Upper lobe of left lung (tissue), 6 donors: ENCODE measurements at regions not wholly inside any gene's neighbourhood (a gene's known extent, or its start where the extent isn't known, plus 50 kb on each side); places are given as distances from the start of the nearest gene placed in this dataset.
"Not testable (repeated sequence)": the region's sequence is repeated elsewhere in the genome, so short reads cannot be mapped to it uniquely, and the experiment has no call there.

ENCODE experiments used
- ATAC-seq, 2 donors: fragments of 200-7000 bp; cut with Tn5 transposase; one replicate each; pipeline ENCODE4 v1.9.1; 2022; ENCODE audit warnings: mild to moderate bottlenecking in 2 of 2, moderate library complexity in 2 of 2; ENCODE audit not compliant: low FRiP score in 2 of 2
- DNase-seq, 2 donors: peaks; one replicate each; pipeline ENCODE4 v3.0.0-alpha.2; 2019 to 2020
- H3K27ac ChIP-seq, 4 donors: fragments of 200-600 bp; sonication (generic); one replicate each; pipeline ENCODE4 v1.5.1; 2016 to 2019
- H3K27me3 ChIP-seq, 4 donors: fragments of 200-600 bp; sonication (generic); one replicate each; pipeline ENCODE4 v1.5.1; 2017 to 2019
- H3K36me3 ChIP-seq, 4 donors: fragments of 200-600 bp; sonication (generic); one replicate each; pipeline ENCODE4 v1.5.1; 2016 to 2019
- H3K4me1 ChIP-seq, 4 donors: fragments of 200-600 bp; sonication (generic); one replicate each; pipeline ENCODE4 v1.5.1; 2018 to 2019
- H3K4me3 ChIP-seq, 4 donors: fragments of 200-600 bp; sonication (generic); one replicate each; pipeline ENCODE4 v1.5.1; 2017 to 2019; ENCODE audit warnings: mild to moderate bottlenecking in 2 of 4, moderate library complexity in 1 of 4
- H3K9me3 ChIP-seq, 4 donors: fragments of 200-600 bp; sonication (generic); one replicate each; pipeline ENCODE4 v1.5.1; 2018 to 2019
- WGBS, 2 donors: methylation state at CpG; one replicate each; pipeline ENCODE4 v1.1.5; 2017 to 2018; 5-methylcytosine and 5-hydroxymethylcytosine counted together
- donor health status: DM: no; HTN: no; CAD: no; lungs with moderate emphysema.
- donor health status: DM: no; HTN: yes; CAD: no; lungs with severe emphysema.

DNA sequence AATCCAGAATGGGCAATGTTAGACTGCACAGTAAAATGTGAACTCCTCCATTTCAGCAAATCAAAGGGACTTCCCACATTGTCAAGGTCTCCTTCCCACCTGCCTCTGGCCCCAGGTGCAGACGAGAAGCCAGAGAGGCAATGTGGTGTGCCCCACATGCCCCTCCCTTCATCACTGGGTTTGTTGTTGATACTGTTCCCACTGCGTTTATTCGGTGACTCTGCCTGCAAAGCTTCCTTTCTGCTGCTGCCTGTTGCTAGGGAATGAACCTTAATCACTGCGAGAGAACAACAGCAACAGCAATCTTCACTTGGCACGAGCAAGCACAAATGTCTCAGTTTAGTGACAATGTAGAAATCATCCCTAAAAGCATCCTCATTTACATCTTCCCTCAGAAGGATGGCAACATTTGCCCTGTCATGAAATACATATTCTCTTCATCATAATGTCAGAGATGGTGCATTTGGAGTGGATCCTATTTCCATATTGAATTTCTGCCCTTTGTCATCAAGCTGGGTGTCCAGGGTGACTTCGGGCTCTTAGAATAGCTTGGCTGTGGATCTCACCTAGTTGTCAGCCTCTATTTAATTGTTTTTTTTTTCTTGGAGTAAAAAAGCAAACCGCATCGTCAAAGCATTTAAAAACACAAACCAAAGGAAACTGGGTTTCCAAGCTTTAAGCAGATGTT lies 322.2 kb downstream of the BCL2L11 start:
- H3K4me3 ChIP-seq, H3K9me3 ChIP-seq, H3K36me3 ChIP-seq, H3K27ac ChIP-seq, DNase-seq, H3K4me1 ChIP-seq, H3K27me3 ChIP-seq: not testable (repeated sequence)
- WGBS, 2 donors: 58% methylated on average over 4 of the region's 8 CpGs; no CpG with 5 or more reads in 1 of the 2 donors
- ATAC-seq: peak; percentile 26 to 36

DNA sequence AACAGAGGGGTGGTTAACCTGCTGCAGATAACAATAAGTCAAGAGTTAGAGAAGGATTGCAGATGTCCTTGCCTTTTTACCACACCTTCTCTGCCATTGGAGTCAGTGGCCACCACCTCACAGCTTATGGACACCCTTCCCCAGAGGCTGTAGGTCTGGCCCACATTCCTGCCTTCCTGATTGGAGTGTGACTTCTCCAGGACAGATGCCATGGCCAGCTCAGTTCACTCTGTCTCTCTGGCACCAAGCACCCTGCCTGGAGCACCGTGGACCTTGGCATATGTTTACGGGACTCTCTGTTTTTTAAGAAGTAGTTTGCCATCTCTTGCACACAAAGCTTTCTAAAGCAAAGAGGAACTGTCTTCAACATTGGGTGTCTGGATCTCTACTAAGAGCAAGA lies 323.8 kb downstream of the BCL2L11 start:
- not testable (repeated sequence) for DNase-seq, ATAC-seq
- no CpG with 5 or more reads among the region's 2 CpGs for WGBS, 2 donors

DNA sequence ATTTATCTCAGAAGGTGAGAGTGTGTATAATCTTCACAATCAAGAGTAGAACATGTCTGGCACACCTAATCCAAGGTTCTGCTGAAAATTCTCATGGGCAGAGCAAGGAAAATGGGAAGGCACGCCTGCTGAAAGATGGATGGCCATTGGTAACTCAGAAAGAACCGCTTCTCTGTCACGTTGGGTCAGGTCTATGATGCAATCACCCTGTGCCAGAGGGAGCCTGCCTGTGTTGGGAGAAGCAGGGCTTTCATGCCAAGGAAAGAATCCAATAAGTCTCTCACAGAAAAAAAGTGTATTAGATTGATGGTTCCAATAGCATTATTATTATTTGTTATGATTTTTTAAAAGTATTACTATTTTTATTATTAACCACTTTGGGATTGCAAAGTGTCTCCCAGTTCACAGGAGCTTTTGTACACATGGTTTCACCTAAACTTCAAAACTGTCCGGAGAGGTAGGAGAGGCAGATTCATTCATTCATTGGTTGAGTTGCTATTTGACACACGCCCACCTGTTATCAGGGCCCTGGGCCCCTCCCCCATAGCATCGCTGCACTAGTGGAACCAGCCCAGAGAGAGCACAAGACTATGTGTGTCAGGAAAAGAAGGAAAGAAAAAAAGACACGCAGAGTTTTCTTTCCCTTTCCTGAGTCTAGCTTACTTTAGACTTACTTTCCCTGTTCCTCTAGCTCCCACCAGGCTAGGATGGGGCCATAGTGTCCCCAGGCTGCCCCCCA lies 324.6 kb downstream of the BCL2L11 start:
- no CpG with 5 or more reads among the region's 7 CpGs for WGBS, 2 donors
- not testable (repeated sequence) for H3K4me3 ChIP-seq

More for the DNA sequence above, 323.8 kb downstream of the BCL2L11 start:
- not testable (repeated sequence) for H3K36me3 ChIP-seq, H3K27me3 ChIP-seq, H3K4me1 ChIP-seq, H3K27ac ChIP-seq, H3K4me3 ChIP-seq, H3K9me3 ChIP-seq

DNA sequence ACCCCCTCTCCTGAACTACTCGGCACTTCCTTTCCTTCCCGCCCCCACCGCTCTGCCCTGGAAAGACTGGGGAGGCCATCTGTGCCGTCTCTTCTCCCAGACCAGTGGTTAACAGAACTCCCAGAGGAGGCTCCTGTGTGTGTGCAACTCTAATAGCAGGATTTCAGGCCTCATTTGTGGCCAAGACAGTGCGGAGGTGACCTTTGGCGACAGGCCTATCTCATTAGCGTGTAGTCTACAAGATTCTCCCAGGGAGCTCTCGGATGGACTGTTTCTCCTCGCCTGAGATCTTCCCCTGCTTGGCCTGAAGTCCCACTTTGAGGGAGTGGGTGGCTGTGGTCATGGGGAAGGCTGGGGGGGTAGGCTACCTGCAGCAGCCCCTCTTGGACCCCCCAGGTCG lies 325.2 kb downstream of the BCL2L11 start:
- not testable (repeated sequence) for DNase-seq, H3K27me3 ChIP-seq, H3K36me3 ChIP-seq, H3K4me1 ChIP-seq, ATAC-seq, H3K9me3 ChIP-seq, H3K4me3 ChIP-seq, H3K27ac ChIP-seq
- no CpG with 5 or more reads among the region's 10 CpGs for WGBS, 2 donors

More for the DNA sequence above, 324.6 kb downstream of the BCL2L11 start:
- H3K36me3 ChIP-seq, H3K27me3 ChIP-seq, DNase-seq, H3K4me1 ChIP-seq, ATAC-seq, H3K9me3 ChIP-seq, H3K27ac ChIP-seq: not testable (repeated sequence)

DNA sequence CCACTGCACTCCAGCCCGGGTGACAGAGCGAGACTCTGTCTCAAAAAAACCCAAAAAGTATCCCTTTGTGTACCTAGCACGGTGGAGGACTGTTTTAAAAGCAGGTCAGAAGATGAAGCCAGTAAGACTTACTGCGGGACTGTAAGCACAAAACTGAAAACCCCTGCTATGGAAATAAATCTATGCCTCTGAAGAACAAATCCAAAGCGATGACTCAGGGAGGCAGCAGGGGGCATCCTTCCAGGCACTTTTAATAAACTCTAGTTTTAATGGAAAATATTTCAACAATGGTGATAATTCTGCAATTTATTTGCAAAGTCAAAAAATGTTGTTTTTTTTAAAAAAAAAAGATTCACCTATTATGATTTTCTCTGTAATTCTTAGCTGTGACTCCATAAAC lies 326.8 kb downstream of the BCL2L11 start:
- DNase-seq, H3K27ac ChIP-seq, H3K4me1 ChIP-seq, H3K9me3 ChIP-seq, H3K36me3 ChIP-seq, H3K4me3 ChIP-seq, ATAC-seq, H3K27me3 ChIP-seq: not testable (repeated sequence)
- 90 to 94% methylated on average over 2 of the region's 5 CpGs for WGBS, 2 donors

DNA sequence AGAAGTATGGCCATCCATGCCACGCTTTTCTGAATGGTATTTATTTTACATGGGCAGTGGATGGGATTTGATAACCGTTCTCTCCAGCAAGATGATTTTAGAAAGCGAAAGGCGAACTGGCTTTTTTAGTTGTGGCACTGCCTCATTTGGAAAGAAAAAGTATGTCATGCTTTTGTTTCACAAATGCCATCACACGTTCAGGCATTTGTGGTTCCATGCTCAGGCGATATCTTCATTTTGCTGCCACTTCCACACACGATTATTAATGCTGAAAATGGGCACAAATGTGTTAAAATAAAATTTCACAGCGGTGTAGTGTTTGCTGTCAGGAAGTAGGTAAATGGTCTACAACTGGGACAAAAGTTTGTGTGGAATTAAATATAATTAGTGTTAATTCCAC lies 328.1 kb downstream of the BCL2L11 start:
- WGBS, 2 donors: no CpG with 5 or more reads among the region's 8 CpGs
- H3K9me3 ChIP-seq, H3K27ac ChIP-seq, H3K4me1 ChIP-seq, H3K36me3 ChIP-seq, H3K4me3 ChIP-seq, H3K27me3 ChIP-seq, DNase-seq, ATAC-seq: not testable (repeated sequence)

DNA sequence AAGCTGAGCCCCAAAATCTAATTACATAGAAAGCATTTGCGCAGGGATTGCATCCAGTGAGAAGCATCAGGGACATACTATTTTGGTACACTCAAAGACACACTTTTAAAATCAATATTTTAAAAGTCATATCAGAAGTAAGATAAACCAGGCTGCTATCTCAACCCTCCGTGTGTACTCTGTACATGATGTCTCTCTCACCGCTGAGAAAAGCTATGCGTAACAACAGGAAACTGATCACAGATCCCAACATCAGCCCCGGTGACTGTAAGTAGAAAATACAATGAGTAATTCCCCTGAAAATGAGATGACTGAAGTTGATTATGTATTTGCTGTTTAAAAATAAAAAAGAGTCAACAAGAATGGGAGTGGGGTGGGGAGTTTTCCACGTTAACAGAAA lies 329.8 kb downstream of the BCL2L11 start:
- not testable (repeated sequence) for H3K9me3 ChIP-seq, H3K4me1 ChIP-seq, DNase-seq, H3K27me3 ChIP-seq, H3K4me3 ChIP-seq, H3K36me3 ChIP-seq, H3K27ac ChIP-seq, ATAC-seq
- WGBS, 2 donors: 63% methylated on average over 2 of the region's 6 CpGs; no CpG with 5 or more reads in 1 of the 2 donors

DNA sequence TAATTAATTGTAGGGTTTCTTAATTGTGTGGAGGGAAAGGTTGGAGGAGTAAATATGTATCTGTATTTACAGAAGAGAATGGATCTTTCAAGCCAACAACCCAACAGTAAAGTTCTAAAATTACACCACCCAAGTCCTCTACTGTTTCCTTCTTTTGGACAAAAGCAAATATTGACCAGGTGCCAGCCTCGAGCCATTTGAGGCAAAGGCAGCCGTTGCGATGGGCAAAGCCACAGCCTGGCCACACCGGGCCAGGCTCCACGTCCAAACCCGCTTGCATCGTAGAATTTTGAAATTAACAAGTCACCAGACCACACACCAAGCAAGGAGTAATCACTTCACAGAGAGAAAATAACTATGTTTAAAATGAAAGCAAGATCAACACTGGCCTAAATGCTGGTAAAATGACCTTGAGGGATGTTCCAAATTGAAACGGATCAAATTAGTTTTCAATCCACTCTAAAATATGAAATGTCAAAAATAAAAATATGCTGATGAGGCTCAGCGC lies 331.0 kb downstream of the BCL2L11 start:
- ATAC-seq, DNase-seq, H3K36me3 ChIP-seq, H3K9me3 ChIP-seq, H3K4me1 ChIP-seq, H3K27me3 ChIP-seq, H3K4me3 ChIP-seq, H3K27ac ChIP-seq: not testable (repeated sequence)
- 40 to 51% methylated on average over 2 to 3 of the region's 9 CpGs for WGBS, 2 donors

DNA sequence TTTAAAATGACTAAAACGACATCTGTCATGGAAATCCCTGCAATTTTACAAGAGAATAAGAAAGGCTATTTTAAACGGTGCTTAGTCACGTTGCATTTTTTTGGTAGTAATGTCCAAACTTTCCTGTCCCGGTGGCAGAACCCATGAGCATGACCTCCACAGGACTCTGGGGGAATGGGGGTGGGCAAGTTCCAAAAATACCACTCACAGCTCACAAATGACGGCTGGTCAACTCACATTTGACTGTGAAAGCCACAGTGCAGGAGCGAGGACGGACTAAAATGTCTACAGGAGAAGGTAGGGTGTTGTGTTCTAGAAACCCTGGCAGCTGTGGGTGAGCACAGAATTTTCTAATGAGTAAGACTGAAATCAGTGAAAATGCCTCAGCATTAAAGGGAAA lies 331.5 kb downstream of the BCL2L11 start:
- H3K27ac ChIP-seq, DNase-seq, H3K36me3 ChIP-seq, H3K4me3 ChIP-seq, H3K9me3 ChIP-seq, H3K27me3 ChIP-seq, H3K4me1 ChIP-seq: not testable (repeated sequence)
- peak in 1 of 2 donors; percentile 28 for ATAC-seq
- WGBS, 2 donors: 87% methylated on average over 7 of the region's 7 CpGs; no CpG with 5 or more reads in 1 of the 2 donors

DNA sequence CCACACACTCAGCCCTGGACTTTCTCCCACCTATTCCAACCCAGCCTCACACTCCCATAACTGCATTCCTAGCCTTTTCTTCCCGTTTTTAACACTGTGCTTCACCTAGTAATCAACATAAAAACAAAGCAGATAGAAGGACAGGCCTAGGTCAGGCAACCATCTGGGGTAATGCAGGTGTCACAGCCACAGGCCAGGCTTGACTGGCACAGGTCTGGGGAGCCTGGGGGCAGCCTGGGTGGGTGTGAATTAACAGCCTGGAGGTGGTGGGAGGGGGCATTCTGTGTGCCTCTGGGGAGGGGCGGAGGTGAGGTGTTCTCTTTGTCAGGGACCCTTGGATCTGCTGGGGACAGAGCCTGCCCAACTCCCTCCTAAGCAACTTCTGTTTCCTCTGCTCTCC lies 332.6 kb downstream of the BCL2L11 start:
- WGBS, 2 donors: 50% methylated on average over 1 of the region's 2 CpGs; no CpG with 5 or more reads in 1 of the 2 donors
- H3K27ac ChIP-seq, DNase-seq, H3K36me3 ChIP-seq, H3K4me3 ChIP-seq, H3K27me3 ChIP-seq, H3K4me1 ChIP-seq, H3K9me3 ChIP-seq: not testable (repeated sequence)
- ATAC-seq: peak; percentile 7 to 49

DNA sequence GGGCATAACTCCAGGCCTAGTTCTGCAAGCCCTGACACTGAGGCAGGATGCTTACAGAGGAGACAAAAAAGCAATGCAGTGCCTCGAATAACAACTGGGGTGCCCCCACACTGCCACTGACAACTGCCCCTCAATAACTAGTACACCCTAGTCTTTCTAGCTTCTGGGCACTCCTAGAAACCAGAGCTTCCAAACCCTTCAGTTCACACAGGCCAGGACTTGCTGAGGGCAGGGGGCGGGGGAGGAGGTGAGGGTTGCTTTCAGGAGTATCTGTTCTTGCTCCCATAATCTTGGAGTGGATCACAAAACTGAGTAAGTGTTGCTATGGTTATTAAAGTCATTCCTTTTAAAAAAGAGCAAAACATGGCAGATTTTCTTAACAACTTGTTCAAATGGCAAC lies 333.1 kb downstream of the BCL2L11 start:
- peak; percentile 9 to 40 for ATAC-seq

More for the DNA sequence above, 333.1 kb downstream of the BCL2L11 start:
- not testable (repeated sequence) for DNase-seq, H3K27ac ChIP-seq, H3K27me3 ChIP-seq, H3K4me3 ChIP-seq, H3K36me3 ChIP-seq, H3K4me1 ChIP-seq, H3K9me3 ChIP-seq
- WGBS, 2 donors: no CpG with 5 or more reads among the region's 2 CpGs
